Suppressor macrophage treated with lipopolysaccharide for 4 hours (primary cell): ENCODE measurements at regions not wholly inside any gene's neighbourhood (a gene's known extent, or its start where the extent isn't known, plus 50 kb on each side); places are given as distances from the start of the nearest gene placed in this dataset.
A peak's percentile ranks its signal among the peaks of the same experiment; 100 is the strongest.

ENCODE experiments used
- DNase-seq: peaks from one replicate; pipeline ENCODE4 v3.0.0-alpha.2; 2020

GRCh38 chr12:41869432-41869831 is 275.2 kb downstream of the GXYLT1 start:
- no peak for DNase-seq

DNA sequence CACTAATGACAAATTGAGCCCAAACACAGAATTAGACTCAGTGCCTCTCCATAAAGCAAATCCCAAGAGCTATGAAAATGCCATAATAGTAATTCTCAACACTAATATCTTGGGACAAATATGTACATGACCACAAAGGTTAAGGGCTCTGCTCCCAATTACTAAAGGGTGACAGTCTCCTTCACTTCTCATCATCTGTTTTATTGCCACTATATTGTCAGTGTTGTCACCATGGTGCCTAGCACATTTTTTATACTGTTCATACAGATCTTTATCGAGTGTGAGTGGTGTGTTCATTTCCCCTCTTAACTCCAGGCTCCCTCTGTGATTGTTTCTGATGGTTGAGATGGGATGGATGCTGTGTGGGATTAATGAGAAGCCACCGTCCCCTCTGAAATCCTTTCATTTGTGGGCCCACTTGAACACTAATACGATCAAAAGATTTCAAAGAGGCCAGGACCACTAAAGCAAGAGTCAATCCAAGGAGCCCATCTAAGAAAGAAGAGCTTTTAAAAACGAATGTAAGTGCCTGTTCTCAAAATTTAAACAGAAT is 277.7 kb downstream of the GXYLT1 start:
- no peak for DNase-seq

DNA sequence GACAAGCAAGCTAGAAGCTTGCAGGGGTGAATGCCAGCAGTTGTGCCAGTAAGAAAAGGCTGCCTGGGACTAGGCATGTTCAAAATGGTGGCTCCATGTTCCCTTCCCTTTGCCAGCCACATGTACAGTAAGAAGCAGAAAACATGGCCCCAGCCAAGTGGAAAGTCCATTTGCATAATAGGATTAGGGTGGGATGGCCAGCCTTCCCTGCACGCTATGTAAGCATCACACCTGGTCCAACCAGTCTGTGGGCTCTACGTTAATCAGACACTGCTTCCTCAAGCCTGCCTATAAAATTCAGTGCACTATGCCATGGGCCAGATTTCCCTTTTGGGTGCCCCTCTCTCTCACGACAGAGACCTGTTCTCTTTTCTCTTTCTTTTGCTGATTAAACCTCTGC is 288.4 kb downstream of the GXYLT1 start:
- DNase-seq, result no peak

GRCh38 chr12:41850046-41850445 is 294.6 kb downstream of the GXYLT1 start:
- DNase-seq, result no peak

- no peak for DNase-seq
Measured at GRCh38 chr12:41846718-41847117, 298.0 kb downstream of the GXYLT1 start.

DNA sequence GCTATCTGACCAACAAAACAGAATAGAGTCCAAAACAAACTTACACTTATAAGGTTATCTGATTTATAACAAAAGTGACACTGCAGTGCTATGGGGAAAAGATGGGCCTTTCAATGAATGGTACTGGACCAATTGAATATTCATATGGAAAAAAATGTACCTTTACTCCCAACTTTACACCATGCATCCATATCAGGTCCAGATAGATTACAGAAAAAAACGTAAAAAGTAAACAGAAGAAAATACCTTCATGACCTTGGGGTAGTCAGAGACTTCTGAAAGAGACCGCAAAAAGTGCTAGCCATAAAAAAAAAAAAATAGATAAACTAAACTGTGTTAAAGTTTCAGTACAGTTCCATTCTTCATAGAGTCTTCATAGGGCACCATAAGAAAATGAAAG is 308.3 kb downstream of the GXYLT1 start:
- DNase-seq, result no peak

- DNase-seq, result peak; percentile 37
Measured at GRCh38 chr12:41835556-41835955, 309.1 kb downstream of the GXYLT1 start.

DNA sequence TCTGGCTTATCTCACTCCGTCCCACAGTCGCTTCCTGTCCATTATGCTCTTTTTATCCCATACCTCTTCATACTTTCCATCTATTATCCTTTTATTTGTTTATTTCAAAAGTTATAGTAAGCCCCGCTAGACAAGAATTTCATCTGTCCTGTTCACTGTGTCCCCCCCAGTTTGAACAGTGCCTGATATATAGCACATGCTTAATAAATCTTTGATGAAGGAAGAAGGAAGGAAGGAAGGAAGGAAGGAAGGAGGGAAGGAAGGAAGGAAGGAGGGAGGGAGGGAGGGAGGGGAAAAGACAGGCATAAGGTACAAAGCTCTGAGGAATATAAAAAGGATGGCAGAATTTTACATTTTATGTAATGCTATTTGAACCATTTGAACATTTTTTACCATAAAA is 324.7 kb downstream of the GXYLT1 start:
- DNase-seq, result no peak

DNA sequence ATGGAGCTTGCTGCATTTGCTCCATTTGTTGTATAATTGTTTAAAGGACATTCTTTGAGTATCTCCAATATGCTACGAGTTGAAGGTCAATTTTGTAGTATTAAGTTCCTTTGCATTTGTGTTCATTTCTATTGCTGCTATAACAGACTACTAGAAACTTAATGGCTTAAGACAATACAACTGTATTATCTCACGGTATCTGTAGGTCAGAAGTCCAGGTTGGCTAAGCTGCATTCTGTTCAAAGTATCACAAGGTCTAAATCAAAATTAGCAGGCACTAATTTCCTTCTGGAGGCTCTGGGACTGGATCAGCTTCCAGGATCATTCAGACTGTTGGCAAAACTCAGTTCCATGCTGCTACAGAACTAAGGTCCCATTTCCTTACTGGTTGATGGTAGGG is 340.6 kb downstream of the GXYLT1 start:
- DNase-seq, result no peak

DNA sequence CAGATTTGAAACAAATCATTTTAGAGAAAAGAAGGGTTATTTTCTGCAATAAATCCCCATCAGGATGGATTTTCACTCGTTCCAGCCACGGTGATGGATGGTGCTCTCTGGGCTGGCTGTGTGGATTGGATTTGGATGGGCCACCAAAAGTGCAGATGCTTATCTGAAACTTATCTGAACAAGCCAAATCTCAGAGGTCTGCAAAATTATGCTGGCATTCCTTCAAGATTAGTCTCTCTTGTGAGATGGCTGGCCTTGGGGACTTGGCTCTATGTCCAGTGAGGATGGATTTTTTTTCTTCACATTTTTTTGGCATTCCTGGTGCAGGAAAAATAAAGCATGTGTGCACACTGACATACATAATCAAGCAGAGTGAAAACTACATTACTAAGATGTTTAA is 341.9 kb downstream of the GXYLT1 start:
- DNase-seq, result no peak

DNA sequence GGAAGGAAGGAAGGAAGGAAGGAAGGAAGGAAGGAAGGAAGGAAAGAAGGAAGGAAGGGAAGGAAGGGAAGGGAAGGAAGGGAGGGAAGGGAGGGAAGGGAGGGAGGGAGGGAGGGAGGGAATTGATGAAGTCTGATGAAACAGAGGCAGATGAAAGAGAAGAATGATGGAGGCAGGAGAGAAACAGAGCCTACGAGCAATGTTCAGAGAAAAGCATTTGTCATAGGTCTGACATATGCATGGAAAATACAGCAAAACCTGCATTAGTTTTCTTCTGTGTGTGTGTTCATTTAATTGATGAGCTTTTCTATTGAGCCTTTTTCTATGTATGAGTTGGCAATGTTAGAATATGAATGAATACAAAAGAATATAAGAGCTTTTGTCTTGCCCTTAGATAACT is 343.4 kb downstream of the GXYLT1 start:
- no peak for DNase-seq

- no peak for DNase-seq
Measured at GRCh38 chr12:41799671-41800070, 345.0 kb downstream of the GXYLT1 start.

GRCh38 chr12:41795910-41796309 is 348.8 kb downstream of the GXYLT1 start:
- no peak for DNase-seq

GRCh38 chr12:41795051-41795600 is 349.5 kb downstream of the GXYLT1 start:
- no peak for DNase-seq

GRCh38 chr12:41794336-41794735 is 350.3 kb downstream of the GXYLT1 start:
- no peak for DNase-seq

GRCh38 chr12:41784957-41785356 is 359.7 kb downstream of the GXYLT1 start:
- DNase-seq, result no peak

DNA sequence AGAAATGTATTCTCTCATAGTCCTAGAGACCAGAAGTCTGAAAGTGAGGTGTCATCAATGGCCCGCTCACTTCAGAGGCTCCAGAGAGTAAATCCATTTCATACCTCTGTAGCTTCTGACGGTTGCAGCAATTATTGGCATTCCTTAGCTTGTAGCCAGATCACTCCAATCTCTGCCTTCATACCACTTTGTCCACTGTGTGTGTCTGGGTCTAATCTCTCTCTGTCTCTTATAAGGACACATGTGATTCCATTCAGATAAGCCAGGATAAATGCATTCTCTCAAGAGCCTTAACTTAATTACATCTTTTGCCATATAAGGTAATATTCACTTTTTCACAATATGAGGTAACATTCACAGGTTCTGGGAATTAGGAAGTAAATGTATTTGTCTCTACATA is 365.7 kb downstream of the GXYLT1 start:
- DNase-seq, result no peak

DNA sequence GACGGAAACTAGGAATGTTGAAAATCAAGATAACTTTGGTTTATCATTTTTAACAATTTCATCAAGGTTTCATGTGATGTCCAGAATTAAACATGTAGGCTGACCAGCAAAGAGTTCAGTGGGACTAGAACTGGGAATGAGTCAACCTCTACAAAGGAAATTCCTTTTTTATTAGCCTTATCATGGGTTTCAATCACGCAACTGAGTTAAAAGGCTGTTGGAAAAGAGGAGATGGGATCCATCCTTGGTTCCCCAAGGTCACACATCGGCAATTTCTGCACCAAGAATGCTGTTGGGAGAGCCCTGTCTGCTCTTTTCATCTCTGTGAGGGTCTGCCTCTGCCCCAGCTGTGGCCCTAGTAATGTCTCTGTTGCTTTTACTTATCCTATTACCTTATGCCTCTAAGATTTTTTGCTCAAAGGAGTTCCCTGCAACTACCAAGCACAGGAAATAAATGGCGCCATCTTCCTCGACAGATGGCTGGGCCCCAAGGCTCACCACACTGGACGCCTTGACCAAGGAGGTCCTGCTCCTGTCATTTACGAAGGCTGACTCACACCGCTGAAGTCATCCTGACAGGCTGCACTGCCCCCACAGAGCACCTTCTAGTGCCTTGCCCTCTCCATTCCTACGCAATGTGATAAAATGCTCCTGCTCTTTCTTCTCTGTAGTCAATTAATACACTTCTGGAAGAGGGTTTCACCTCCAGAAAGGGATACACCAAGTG is 367.4 kb downstream of the GXYLT1 start:
- DNase-seq, result no peak

DNA sequence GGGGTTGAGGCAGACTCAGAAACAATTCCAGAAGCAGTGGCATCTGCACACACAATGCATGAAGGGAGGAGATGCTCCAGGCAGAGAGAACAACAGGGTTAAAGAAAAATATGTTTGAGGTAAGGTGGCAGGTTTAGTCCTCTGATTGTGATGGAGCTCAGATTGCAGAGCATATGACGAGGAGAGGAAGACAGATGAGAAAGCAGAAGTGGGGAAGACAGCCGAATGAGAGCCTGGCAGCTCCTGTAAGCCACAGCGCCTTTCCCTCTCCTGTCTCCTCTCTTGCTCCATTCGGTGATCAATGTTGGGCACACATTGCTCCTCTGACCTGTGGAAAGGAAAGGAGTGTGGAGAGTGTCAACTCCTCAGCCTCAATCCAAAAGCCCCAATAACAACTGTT is 372.2 kb downstream of the GXYLT1 start:
- DNase-seq, result no peak

- no peak for DNase-seq
Measured at GRCh38 chr12:41769810-41770209, 374.9 kb downstream of the GXYLT1 start.

DNA sequence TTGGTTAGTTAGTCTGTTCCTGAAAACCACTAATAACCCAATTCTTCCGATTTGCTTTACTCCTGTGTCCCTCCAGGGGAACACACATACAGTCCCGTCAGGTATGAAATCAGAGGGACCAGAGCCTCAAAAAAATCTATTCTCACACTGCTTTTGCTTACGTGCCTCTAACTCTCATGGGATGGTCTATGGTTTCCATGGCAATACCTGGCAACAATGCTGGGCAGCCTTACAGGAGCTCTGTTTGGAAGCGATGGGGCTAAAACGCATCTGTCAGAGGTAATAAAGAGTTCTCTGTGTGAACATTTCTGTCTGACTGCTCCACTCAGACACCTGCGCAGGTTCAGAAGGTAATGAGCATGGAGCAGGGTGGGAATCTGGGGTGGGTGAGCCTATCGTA is 376.2 kb downstream of the GXYLT1 start:
- no peak for DNase-seq

GRCh38 chr12:41762691-41763090 is 382.0 kb downstream of the GXYLT1 start:
- DNase-seq, result no peak

DNA sequence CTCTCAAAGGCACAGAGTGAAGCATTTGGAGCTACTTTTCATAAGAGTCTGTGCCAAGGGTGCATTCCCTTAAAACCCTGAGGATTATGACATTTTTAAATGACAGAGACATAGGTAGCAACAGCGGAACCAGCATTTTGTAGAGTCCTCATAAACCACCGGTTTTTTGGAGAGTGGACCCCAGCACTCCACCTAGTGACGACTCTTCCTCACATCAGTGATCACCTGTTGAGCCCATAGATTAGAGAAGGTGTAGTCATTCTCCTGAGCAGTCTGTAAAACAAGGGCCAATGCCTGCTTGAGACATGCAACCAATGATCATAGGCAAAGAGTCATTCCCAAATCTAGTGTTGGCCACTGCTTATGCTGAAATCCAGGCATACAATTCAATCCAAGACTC is 399.1 kb downstream of the GXYLT1 start:
- no peak for DNase-seq

- no peak for DNase-seq
Measured at GRCh38 chr12:41743835-41744234, 400.8 kb downstream of the GXYLT1 start.

GRCh38 chr12:41739066-41739465 is 405.6 kb downstream of the GXYLT1 start:
- DNase-seq, result no peak
